Astrocyte of the cerebellum (primary cell): ENCODE measurements at regions not wholly inside any gene's neighbourhood (a gene's known extent, or its start where the extent isn't known, plus 50 kb on each side); places are given as distances from the start of the nearest gene placed in this dataset.

Source experiments
- DNase-seq: peaks from one replicate; pipeline ENCODE4 v3.0.0-alpha.2; 2011; ENCODE audit warnings: low read depth
- H3K4me3 ChIP-seq: 2 replicates; pipeline ENCODE4 v1.5.1; 2011; ENCODE audit warnings: mild to moderate bottlenecking, low read depth, low read length, moderate library complexity
- CTCF ChIP-seq: IDR thresholded peaks from 2 replicates; pipeline ENCODE4 v1.5.1; 2012; ENCODE audit warnings: low read length, low read depth, moderate library complexity, mild to moderate bottlenecking; ENCODE audit errors: missing control alignments
- in situ Hi-C: cut with HindIII; loops from 2 replicates; pipeline ENCODE4 v1.10.0; 2017; ENCODE audit warnings: low sequenced_read_pairs

- DNase-seq: no peak
- TF ChIP-seq CTCF: no peak
- in situ Hi-C loops: no loop called here
- H3K4me3 ChIP-seq: no peak overlapping the region
Observed at GRCh38 chr6:104003803-104004516, 855.8 kb downstream of the HACE1 start.

GRCh38 chr6:103995571-103995970 is 864.1 kb downstream of the HACE1 start:
- H3K4me3 ChIP-seq: no peak overlapping the region
- DNase-seq: no peak
- TF ChIP-seq CTCF: no peak
- in situ Hi-C loops: no loop called here

- H3K4me3 ChIP-seq: no peak overlapping the region
- in situ Hi-C loops: no loop called here
- DNase-seq: no peak
- TF ChIP-seq CTCF: no peak
Observed at GRCh38 chr6:103983860-103984259, 875.9 kb downstream of the HACE1 start.

GRCh38 chr6:103983011-103983410 is 876.7 kb downstream of the HACE1 start:
- DNase-seq: no peak
- in situ Hi-C loops: no loop called here
- no peak overlapping the region for H3K4me3 ChIP-seq
- no peak for TF ChIP-seq CTCF

GRCh38 chr6:103982574-103982973 is 877.1 kb downstream of the HACE1 start:
- no peak for TF ChIP-seq CTCF
- no peak overlapping the region for H3K4me3 ChIP-seq
- no peak for DNase-seq
- in situ Hi-C loops: no loop called here

- no peak for TF ChIP-seq CTCF
- no peak overlapping the region for H3K4me3 ChIP-seq
- in situ Hi-C loops: no loop called here
Observed at GRCh38 chr6:103979308-103979707, 880.4 kb downstream of the HACE1 start.

GRCh38 chr6:103937389-103937788 is 922.3 kb downstream of the HACE1 start:
- no peak for TF ChIP-seq CTCF
- no peak overlapping the region for H3K4me3 ChIP-seq
- in situ Hi-C loops: no loop called here
- DNase-seq: no peak

More at GRCh38 chr6:103979308-103979707, 880.4 kb downstream of the HACE1 start:
- DNase-seq: no peak
